ENCODE measurements at regions not wholly inside any gene's neighbourhood (a gene's known extent, or its start where the extent isn't known, plus 50 kb on each side); places are given as distances from the start of the nearest gene placed in this dataset.

GRCh38 chr22:22997262-22997898 is 72.9 kb upstream of the GNAZ start:
- DNase-seq (ENCODE audit: low spot score) (no peak), FAIRE-seq (no peak)

DNA sequence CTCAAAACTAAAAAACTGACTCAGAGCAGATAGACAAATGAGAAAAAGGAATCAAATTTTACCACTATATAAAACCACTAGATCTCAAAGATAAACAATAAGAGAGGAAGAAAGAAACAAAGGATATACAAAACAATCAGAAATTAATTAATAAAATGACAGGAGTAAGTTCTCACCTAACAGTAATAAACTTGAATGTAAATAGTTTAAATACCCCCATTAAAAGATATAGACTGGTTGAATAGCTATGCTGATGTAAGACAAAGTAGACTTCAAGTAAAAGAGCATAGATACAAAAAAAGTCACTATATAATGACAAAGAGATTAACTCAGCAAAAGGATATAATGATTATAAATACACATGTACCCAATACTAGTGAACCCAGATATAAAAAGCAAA is 72.3 kb upstream of the GNAZ start:
- DNase-seq (ENCODE audit: low spot score) = no peak
- FAIRE-seq = no peak

DNA sequence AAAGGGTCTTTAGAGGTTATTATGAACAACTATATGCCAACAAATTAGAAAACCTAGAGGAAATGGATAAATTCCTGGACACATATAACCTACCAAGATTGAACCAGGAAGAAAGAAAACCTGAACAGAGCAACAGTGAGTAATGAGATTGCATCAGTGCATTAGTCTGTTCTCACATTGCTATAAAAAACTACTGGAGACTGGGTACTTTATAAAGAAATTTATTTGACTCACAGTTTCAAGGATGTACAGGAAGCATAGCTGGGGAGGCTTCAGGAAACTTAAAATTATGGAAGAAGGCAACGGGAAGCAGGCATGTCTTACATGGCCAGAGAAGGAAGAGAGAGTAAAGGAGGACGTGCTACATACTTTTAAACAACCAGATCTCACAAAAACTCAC is 70.8 kb upstream of the GNAZ start:
- DNase-seq (ENCODE audit: low spot score) (no peak), FAIRE-seq (no peak)

DNA sequence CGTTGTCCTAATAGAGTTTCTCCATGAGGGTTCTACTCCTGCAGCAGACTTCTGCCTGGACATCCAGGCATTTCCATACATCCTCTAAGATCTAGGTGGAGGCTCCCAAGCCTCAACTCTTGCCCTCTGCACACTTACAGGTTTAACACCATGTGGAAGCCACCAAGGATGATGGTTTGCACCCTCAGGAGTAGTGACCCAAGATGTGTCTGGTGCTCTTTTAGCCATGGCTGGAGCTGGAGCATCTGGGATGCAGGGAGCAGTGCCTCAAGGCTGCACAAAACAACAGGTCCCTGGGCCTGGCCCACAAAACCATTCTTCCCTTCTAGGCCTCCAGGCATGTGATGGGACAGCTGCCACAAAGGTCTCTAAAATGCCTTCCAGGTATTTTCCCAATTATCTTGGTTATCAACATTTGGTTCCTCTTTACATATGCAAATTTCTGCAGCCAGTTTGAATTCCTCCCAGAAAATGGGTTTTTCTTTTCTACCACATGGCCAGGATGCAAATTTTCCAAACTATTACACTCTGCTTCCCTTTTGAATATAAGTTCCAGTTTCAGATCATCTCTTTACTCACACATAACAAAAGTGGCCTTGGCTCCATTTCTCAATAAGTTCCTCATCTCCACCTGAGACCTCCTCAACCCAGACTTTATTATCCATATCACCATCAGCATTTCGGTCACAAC is 69.5 kb upstream of the GNAZ start:
- no peak for FAIRE-seq
- DNase-seq (ENCODE audit: low spot score) = no peak

GRCh38 chr22:23001463-23001862 is 68.9 kb upstream of the GNAZ start:
- DNase-seq (ENCODE audit: low spot score) (no peak), FAIRE-seq (no peak)

DNA sequence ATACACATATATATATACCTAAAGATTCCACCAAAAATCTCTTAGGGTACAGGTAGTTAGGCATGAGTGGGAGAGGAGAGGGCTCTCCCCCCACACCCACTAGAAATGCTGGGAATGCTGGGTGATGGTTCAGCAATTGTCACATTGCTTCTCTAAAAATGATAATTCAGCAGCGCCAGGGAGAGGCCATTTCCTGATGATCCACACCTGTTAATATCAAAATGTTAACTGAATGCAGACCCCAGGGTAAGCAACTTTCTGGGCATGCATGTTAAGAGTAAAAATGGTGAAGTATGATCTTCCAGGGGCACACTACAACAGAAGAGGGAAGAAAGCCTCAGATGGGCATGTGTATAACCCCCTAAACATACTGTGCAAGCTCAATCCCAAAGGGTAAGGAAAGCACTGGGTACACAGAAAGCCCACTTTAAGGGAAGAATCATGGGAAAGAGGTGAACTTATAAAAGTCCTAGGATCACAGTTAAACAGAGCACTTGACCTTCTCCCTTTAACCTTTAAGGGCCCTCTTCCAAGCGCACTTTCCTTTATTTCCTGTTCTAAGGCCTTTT is 67.6 kb upstream of the GNAZ start:
- DNase-seq (ENCODE audit: low spot score) (no peak), FAIRE-seq (no peak)

DNA sequence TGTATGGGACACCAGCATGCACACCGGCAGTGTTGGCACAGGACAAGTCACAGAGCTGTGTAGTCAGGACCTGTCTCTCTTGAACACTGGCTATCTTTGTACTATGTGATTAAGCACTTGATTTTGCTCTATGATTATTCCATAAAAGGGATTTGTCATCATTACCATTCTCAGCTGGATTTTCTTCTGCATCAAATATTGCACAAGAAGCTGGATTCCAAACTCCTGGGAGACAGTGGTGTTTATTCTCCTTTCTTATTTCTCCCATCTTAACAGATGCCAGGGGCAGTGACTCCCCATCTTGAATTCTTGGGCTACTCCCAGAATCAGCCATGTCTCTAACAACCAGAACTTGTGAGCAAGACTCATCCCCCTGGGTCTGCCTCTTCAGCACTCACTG is 62.5 kb upstream of the GNAZ start:
- no peak for FAIRE-seq

GRCh38 chr22:23008896-23009295 is 61.4 kb upstream of the GNAZ start:
- no peak for FAIRE-seq

More for the DNA sequence above, 62.5 kb upstream of the GNAZ start:
- no peak for DNase-seq (ENCODE audit: low spot score)

More at GRCh38 chr22:23008896-23009295, 61.4 kb upstream of the GNAZ start:
- DNase-seq (ENCODE audit: low spot score) = no peak

Measured in RCC 7860 (cell line).